ENCODE measurements at regions not wholly inside any gene's neighbourhood (a gene's known extent, or its start where the extent isn't known, plus 50 kb on each side); places are given as distances from the start of the nearest gene placed in this dataset.

GRCh38 chr18:10135302-10135926 is 221.6 kb downstream of the VAPA start:
- no peaks in the 10 kb centered on the region for H3K36me3 Mint-ChIP-seq (ENCODE audit: insufficient read depth)
- no peak for DNase-seq (ENCODE audit: low spot score, unreplicated experiment)
- H3K27me3 Mint-ChIP-seq = no peaks in the 10 kb centered on the region
- H3K4me1 Mint-ChIP-seq (ENCODE audit: low read depth) = peaks cover 42% of the 10 kb centered on the region
- H3K9me3 Mint-ChIP-seq (ENCODE audit: low read depth) = peaks cover 6% of the 10 kb centered on the region
- no peak for TF ChIP-seq CTCF (IDR thresholded peaks at IDR 0.05; ENCODE audit: unreplicated experiment)
- no peak overlapping the region for H3K4me3 Mint-ChIP-seq (ENCODE audit: low read depth)
- no peak overlapping the region for H3K27ac Mint-ChIP-seq

GRCh38 chr18:10138719-10139118 is 224.9 kb downstream of the VAPA start:
- Mint-ChIP-seq H3K27ac (peak overlapping the region; percentile 29), H3K36me3 (ENCODE audit: insufficient read depth) (no peaks in the 10 kb centered on the region), H3K27me3 (no peaks in the 10 kb centered on the region), H3K9me3 (ENCODE audit: low read depth) (peaks cover 6% of the 10 kb centered on the region), H3K4me3 (ENCODE audit: low read depth) (no peak overlapping the region), H3K4me1 (ENCODE audit: low read depth) (peaks cover 54% of the 10 kb centered on the region)
- TF ChIP-seq CTCF (IDR thresholded peaks at IDR 0.05; ENCODE audit: unreplicated experiment) = no peak
- DNase-seq (ENCODE audit: low spot score, unreplicated experiment) = no peak

GRCh38 chr18:10139783-10140410 is 226.1 kb downstream of the VAPA start:
- H3K27me3 Mint-ChIP-seq = no peaks in the 10 kb centered on the region
- H3K4me1 Mint-ChIP-seq (ENCODE audit: low read depth) = peaks cover 54% of the 10 kb centered on the region
- H3K27ac Mint-ChIP-seq = peak overlapping the region; percentile 95
- no peak for DNase-seq (ENCODE audit: low spot score, unreplicated experiment)
- peaks cover 6% of the 10 kb centered on the region for H3K9me3 Mint-ChIP-seq (ENCODE audit: low read depth)
- H3K4me3 Mint-ChIP-seq (ENCODE audit: low read depth) = no peak overlapping the region
- TF ChIP-seq CTCF (IDR thresholded peaks at IDR 0.05; ENCODE audit: unreplicated experiment) = no peak
- no peaks in the 10 kb centered on the region for H3K36me3 Mint-ChIP-seq (ENCODE audit: insufficient read depth)

- H3K27me3 Mint-ChIP-seq = no peaks in the 10 kb centered on the region
- peaks cover 6% of the 10 kb centered on the region for H3K9me3 Mint-ChIP-seq (ENCODE audit: low read depth)
- H3K4me1 Mint-ChIP-seq (ENCODE audit: low read depth) = peaks cover 54% of the 10 kb centered on the region
- peak overlapping the region; percentile 95 for H3K27ac Mint-ChIP-seq
- peak overlapping the region; percentile 43 for H3K4me3 Mint-ChIP-seq (ENCODE audit: low read depth)
- no peak for TF ChIP-seq CTCF (IDR thresholded peaks at IDR 0.05; ENCODE audit: unreplicated experiment)
- no peaks in the 10 kb centered on the region for H3K36me3 Mint-ChIP-seq (ENCODE audit: insufficient read depth)
- no peak for DNase-seq (ENCODE audit: low spot score, unreplicated experiment)
Observed at GRCh38 chr18:10140461-10141282, 226.9 kb downstream of the VAPA start.

- Mint-ChIP-seq H3K4me3 (ENCODE audit: low read depth) (peak overlapping the region; percentile 43), H3K36me3 (ENCODE audit: insufficient read depth) (no peaks in the 10 kb centered on the region), H3K9me3 (ENCODE audit: low read depth) (peaks cover 6% of the 10 kb centered on the region), H3K4me1 (ENCODE audit: low read depth) (peaks cover 54% of the 10 kb centered on the region), H3K27me3 (no peaks in the 10 kb centered on the region), H3K27ac (peak overlapping the region; percentile 95)
- TF ChIP-seq CTCF (IDR thresholded peaks at IDR 0.05; ENCODE audit: unreplicated experiment) = no peak
- DNase-seq (ENCODE audit: low spot score, unreplicated experiment) = no peak
Observed at GRCh38 chr18:10141559-10141958, 227.7 kb downstream of the VAPA start.

All from progenitor cell of endocrine pancreas (in vitro differentiated cells).